ENCODE measurements at regions not wholly inside any gene's neighbourhood (a gene's known extent, or its start where the extent isn't known, plus 50 kb on each side); places are given as distances from the start of the nearest gene placed in this dataset.

DNA sequence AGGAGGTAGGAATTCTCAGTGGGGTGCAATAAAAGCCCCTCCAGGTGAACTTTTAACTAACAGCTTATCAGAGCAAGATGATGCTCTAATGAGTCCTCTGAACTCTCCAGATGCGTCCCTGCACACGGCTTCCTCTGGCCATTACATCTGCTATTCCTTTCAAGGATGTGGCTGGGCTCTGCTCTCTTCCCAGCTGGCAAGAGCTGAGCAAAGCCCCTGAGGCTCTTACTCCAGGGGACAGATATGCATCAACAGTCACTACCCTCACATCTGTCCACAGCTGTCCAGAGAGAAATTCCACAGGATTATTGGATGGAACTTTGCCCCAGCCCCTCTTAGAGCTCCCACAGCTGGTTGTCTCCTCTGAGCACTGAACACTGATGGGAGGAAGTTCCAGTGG is 267.8 kb downstream of the C1orf94 start:
- peaks cover 2% of the 10 kb centered on the region for H3K27me3 ChIP-seq

DNA sequence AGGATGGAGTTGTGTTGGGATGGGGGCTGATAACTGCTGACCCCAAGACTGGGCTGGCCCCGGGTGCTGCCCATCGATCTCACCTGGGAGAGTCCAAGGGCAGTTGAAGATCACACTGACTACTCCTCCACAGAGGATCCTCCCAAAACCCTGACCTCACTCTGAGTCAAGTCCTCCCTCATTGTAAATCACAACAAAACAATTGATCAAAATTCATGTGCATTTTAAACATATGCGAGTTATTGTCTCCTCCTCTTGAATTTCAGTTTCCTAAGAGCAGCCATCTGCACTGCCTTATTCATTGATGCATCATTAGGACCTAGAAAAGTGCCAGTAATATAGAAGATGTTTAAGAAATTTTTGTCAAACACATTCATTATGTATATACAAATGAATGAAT is 273.6 kb downstream of the C1orf94 start:
- Histone ChIP-seq H3K9me3 (no peaks in the 10 kb centered on the region), H3K27ac (no peak overlapping the region), H3K4me3 (no peak overlapping the region), H3K4me1 (no peaks in the 10 kb centered on the region), H3K27me3 (peaks cover 2% of the 10 kb centered on the region), H3K36me3 (no peaks in the 10 kb centered on the region), H3K9ac (ENCODE audit: low read depth in 2 of 2, low read length in 2 of 2) (no peak overlapping the region)
- TF ChIP-seq, protein P1, sequence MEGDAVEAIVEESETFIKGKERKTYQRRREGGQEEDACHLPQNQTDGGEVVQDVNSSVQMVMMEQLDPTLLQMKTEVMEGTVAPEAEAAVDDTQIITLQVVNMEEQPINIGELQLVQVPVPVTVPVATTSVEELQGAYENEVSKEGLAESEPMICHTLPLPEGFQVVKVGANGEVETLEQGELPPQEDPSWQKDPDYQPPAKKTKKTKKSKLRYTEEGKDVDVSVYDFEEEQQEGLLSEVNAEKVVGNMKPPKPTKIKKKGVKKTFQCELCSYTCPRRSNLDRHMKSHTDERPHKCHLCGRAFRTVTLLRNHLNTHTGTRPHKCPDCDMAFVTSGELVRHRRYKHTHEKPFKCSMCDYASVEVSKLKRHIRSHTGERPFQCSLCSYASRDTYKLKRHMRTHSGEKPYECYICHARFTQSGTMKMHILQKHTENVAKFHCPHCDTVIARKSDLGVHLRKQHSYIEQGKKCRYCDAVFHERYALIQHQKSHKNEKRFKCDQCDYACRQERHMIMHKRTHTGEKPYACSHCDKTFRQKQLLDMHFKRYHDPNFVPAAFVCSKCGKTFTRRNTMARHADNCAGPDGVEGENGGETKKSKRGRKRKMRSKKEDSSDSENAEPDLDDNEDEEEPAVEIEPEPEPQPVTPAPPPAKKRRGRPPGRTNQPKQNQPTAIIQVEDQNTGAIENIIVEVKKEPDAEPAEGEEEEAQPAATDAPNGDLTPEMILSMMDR (IDR thresholded peaks at IDR 0.05), result no peak
- intact Hi-C loops (cut with DNase I), result no loop called here
- DNase-seq, result no peak

More for the DNA sequence above, 267.8 kb downstream of the C1orf94 start:
- H3K27ac ChIP-seq, result no peak overlapping the region
- no peak for DNase-seq
- H3K9me3 ChIP-seq, result no peaks in the 10 kb centered on the region
- no peaks in the 10 kb centered on the region for H3K4me1 ChIP-seq
- intact Hi-C loops (cut with DNase I), result no loop called here
- no peaks in the 10 kb centered on the region for H3K36me3 ChIP-seq
- no peak overlapping the region for H3K9ac ChIP-seq (ENCODE audit: low read depth in 2 of 2, low read length in 2 of 2)
- TF ChIP-seq, protein P1 (IDR thresholded peaks at IDR 0.05), result no peak
- no peak overlapping the region for H3K4me3 ChIP-seq

DNA sequence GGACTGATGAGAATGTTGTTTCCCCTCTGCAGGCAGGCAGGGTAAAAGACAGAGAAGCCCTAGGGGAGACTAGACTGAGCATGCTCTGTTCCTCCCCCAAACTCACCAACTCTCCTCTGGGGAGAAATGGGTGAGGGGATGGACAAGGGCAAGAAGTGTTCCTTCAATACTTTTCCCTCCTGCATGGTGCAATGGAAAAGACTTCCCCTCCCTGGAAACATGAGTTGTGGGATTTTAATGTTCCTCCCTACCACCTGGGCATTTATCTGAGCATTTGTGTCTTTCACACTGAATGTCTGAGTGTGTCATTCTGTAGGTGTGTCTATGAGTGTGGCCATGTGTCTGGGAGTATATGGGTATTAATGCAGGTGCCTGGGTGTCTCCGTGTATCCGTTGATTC is 275.7 kb downstream of the C1orf94 start:
- no peak overlapping the region for H3K27ac ChIP-seq
- H3K9me3 ChIP-seq, result no peaks in the 10 kb centered on the region
- H3K9ac ChIP-seq (ENCODE audit: low read depth in 2 of 2, low read length in 2 of 2), result no peak overlapping the region
- no peaks in the 10 kb centered on the region for H3K27me3 ChIP-seq
- intact Hi-C loops (cut with DNase I), result no loop called here
- TF ChIP-seq, protein P1 (IDR thresholded peaks at IDR 0.05), result no peak
- no peak overlapping the region for H3K4me3 ChIP-seq
- H3K4me1 ChIP-seq, result no peaks in the 10 kb centered on the region
- no peak for DNase-seq
- no peaks in the 10 kb centered on the region for H3K36me3 ChIP-seq

DNA sequence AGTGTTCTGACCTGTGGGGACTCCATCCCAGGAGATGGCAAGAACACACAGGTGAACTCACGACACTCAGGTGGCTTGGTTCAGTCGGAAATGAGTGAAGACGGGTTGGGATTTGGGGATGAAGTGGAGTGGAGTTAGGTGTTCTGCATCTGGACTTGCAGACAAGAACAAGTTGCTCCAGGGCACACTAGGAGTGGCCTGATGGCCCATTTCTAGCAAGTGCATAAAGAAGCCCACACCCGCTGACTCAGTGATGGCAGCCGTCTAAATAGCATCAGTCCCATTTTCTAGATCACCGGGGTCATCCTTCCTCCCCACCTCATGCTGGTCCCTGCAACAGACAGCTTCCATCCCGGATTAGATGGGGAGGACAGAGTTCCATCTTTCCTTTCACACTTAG is 278.4 kb downstream of the C1orf94 start:
- H3K4me3 ChIP-seq, result no peak overlapping the region
- DNase-seq, result no peak

DNA sequence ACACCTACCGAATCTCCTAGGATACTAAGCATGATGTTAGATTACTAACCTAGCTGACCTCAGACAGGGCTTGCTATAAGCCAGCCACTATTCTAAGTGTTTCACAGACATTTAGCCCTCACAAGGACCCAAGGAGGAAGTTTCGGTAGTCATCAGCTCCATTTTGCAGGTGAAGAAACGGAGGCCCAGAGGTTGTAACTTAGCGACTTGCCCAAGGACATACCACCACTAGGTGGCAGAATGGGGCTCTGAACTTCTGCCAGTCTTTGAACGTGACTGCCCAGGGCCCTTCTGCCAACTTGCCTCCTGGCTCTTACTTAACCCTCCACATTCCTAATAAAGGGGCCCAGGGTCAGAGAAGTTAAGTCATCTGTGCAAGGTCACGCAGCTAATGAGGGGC is 283.5 kb downstream of the C1orf94 start:
- Histone ChIP-seq H3K36me3 (no peaks in the 10 kb centered on the region), H3K9ac (ENCODE audit: low read depth in 2 of 2, low read length in 2 of 2) (no peak overlapping the region), H3K9me3 (no peaks in the 10 kb centered on the region), H3K27me3 (no peaks in the 10 kb centered on the region), H3K4me3 (no peak overlapping the region), H3K4me1 (no peaks in the 10 kb centered on the region), H3K27ac (no peak overlapping the region)
- intact Hi-C loops (cut with DNase I), result loop anchor here (5.0 kb wide), 1 partner anchor 282 kb away; no protein-coding TSS in a partner anchor
- TF ChIP-seq, protein P1 (IDR thresholded peaks at IDR 0.05), result peak; percentile 54
- DNase-seq, result peak; percentile 60

More for the DNA sequence above, 278.4 kb downstream of the C1orf94 start:
- TF ChIP-seq, protein P1 (IDR thresholded peaks at IDR 0.05), result no peak
- no peaks in the 10 kb centered on the region for H3K36me3 ChIP-seq
- no peak overlapping the region for H3K27ac ChIP-seq
- intact Hi-C loops (cut with DNase I), result no loop called here
- H3K9me3 ChIP-seq, result no peaks in the 10 kb centered on the region
- H3K9ac ChIP-seq (ENCODE audit: low read depth in 2 of 2, low read length in 2 of 2), result no peak overlapping the region
- no peaks in the 10 kb centered on the region for H3K27me3 ChIP-seq
- no peaks in the 10 kb centered on the region for H3K4me1 ChIP-seq

DNA sequence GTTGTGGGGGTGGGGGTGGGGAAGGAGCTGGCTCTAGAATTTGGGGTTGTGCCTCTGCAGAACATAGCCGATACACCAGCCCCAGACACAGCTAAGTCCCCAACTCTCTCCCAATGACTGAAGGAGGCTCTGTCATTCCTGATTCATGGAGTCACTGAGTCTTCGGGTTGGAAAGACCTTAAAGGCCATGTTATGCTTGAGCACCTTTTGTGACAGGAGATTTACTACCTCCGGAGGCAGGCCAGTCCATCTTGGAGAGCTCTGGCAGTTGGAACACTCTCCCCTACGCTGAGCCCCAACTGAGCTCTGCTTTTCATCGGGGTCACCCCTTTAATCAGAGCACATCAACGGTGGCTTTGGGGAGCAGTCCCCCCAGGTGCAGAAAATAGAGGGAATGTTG is 284.4 kb upstream of the GJB5 start:
- intact Hi-C loops (cut with DNase I), result no loop called here
- Histone ChIP-seq H3K9ac (ENCODE audit: low read depth in 2 of 2, low read length in 2 of 2) (no peak overlapping the region), H3K27ac (no peak overlapping the region), H3K4me3 (no peak overlapping the region), H3K36me3 (no peaks in the 10 kb centered on the region), H3K27me3 (no peaks in the 10 kb centered on the region), H3K4me1 (no peaks in the 10 kb centered on the region), H3K9me3 (no peaks in the 10 kb centered on the region)
- TF ChIP-seq, protein P1 (IDR thresholded peaks at IDR 0.05), result no peak
- DNase-seq, result no peak
